CD14-positive monocyte (primary cell): ENCODE measurements at regions not wholly inside any gene's neighbourhood (a gene's known extent, or its start where the extent isn't known, plus 50 kb on each side); places are given as distances from the start of the nearest gene placed in this dataset.

Source experiments
- DNase-seq, 3 donors: peaks; one replicate each; pipeline ENCODE4 v3.0.0-alpha.2; 2011 to 2022
- H2AFZ ChIP-seq: 2 replicates; pipeline ENCODE4 v1.6.0; 2012; ENCODE audit warnings: mild to moderate bottlenecking, low read depth, low read length, inconsistent platforms; ENCODE audit not compliant: insufficient read depth, poor library complexity, severe bottlenecking
- H3K27ac ChIP-seq, 2 donors: 1 replicate in 1 of 2; 2 replicates in 1 of 2; pipeline ENCODE4 v1.5.1; 2012 to 2013; ENCODE audit warnings: low read length in 2 of 2, control low read depth in 1 of 2, inconsistent platforms in 1 of 2, low read depth in 1 of 2, mild to moderate bottlenecking in 1 of 2
- H3K27me3 ChIP-seq, 2 donors: one replicate each; pipeline versions ENCODE4 v1.6.0 to v1.6.1; 2011 to 2013; ENCODE audit warnings: low read length in 2 of 2; ENCODE audit not compliant: control insufficient read depth in 2 of 2, insufficient read depth in 2 of 2
- H3K36me3 ChIP-seq, 2 donors: replicated peaks in 1 of 2; 1 replicate in 1 of 2; 2 replicates in 1 of 2; pipeline versions ENCODE4 v1.5.1 to v1.6.1; 2012 to 2013; ENCODE audit warnings: low read length in 2 of 2, control low read depth in 1 of 2, inconsistent platforms in 1 of 2, mild to moderate bottlenecking in 1 of 2; ENCODE audit not compliant: insufficient read depth in 2 of 2, control insufficient read depth in 1 of 2
- H3K4me1 ChIP-seq, 2 donors: 1 replicate in 1 of 2; 2 replicates in 1 of 2; pipeline versions ENCODE4 v1.5.1 to v1.6.1; 2012 to 2013; ENCODE audit warnings: low read length in 2 of 2, control low read depth in 1 of 2, inconsistent platforms in 1 of 2, mild to moderate bottlenecking in 1 of 2, moderate library complexity in 1 of 2; ENCODE audit not compliant: insufficient read depth in 2 of 2, control insufficient read depth in 1 of 2
- H3K4me2 ChIP-seq: replicated peaks from 2 replicates; pipeline ENCODE3; 2012; ENCODE audit warnings: low read length, moderate library complexity, mild to moderate bottlenecking; ENCODE audit not compliant: poor library complexity, severe bottlenecking; ENCODE audit errors: extremely low read depth
- H3K4me3 ChIP-seq, 3 experiments: fragments of 200-600 bp in 1 of 3; sonication (generic) in 1 of 3; replicated peaks in 1 of 3; 1 replicate in 2 of 3; 2 replicates in 1 of 3; pipeline ENCODE4 v1.5.1; 2011 to 2013; ENCODE audit warnings: low read length in 3 of 3, mild to moderate bottlenecking in 3 of 3, control low read depth in 2 of 3, low read depth in 2 of 3, inconsistent platforms in 1 of 3, moderate library complexity in 1 of 3
- H3K79me2 ChIP-seq: 2 replicates; pipeline ENCODE4 v1.6.0; 2012; ENCODE audit warnings: mild to moderate bottlenecking, control low read depth, inconsistent platforms, low read length, moderate library complexity; ENCODE audit not compliant: insufficient read depth
- H3K9ac ChIP-seq: 2 replicates; pipeline ENCODE4 v1.6.0; 2017; ENCODE audit warnings: low read length, mild to moderate bottlenecking; ENCODE audit not compliant: insufficient read depth, poor library complexity, severe bottlenecking
- H3K9me3 ChIP-seq, 2 donors: replicated peaks in 1 of 2; 1 replicate in 1 of 2; 2 replicates in 1 of 2; pipeline versions ENCODE4 v1.5.1 to v1.6.1; 2012 to 2013; ENCODE audit warnings: low read length in 2 of 2, control low read depth in 1 of 2; ENCODE audit not compliant: control insufficient read depth in 1 of 2, insufficient read depth in 1 of 2
- H4K20me1 ChIP-seq: 2 replicates; pipeline ENCODE4 v1.6.0; 2012; ENCODE audit warnings: mild to moderate bottlenecking, low read length, control low read depth, moderate library complexity; ENCODE audit not compliant: insufficient read depth
- H3K27ac Mint-ChIP-seq, 7 donors: one replicate each; pipeline ENCODE4 v1.8.0; 2020; ENCODE audit warnings: mild to moderate bottlenecking in 7 of 7, mixed read lengths in 7 of 7, moderate library complexity in 6 of 7, inconsistent platforms in 2 of 7
- H3K27me3 Mint-ChIP-seq, 3 donors: one replicate each; pipeline ENCODE4 v1.8.0; 2021 to 2022; ENCODE audit warnings: low read depth in 3 of 3, mild to moderate bottlenecking in 3 of 3, mixed read lengths in 3 of 3, moderate library complexity in 3 of 3, inconsistent platforms in 1 of 3
- H3K36me3 Mint-ChIP-seq, 2 donors: one replicate each; pipeline ENCODE4 v1.8.0; 2020; ENCODE audit warnings: mixed read lengths in 2 of 2, inconsistent platforms in 1 of 2, mild to moderate bottlenecking in 1 of 2
- H3K4me1 Mint-ChIP-seq: one replicate; pipeline ENCODE4 v1.8.0; 2020; ENCODE audit warnings: mild to moderate bottlenecking, mixed read lengths
- H3K4me3 Mint-ChIP-seq, 2 donors: one replicate each; pipeline ENCODE4 v1.8.0; 2020; ENCODE audit warnings: mild to moderate bottlenecking in 2 of 2, mixed read lengths in 2 of 2, moderate library complexity in 1 of 2
- H3K9me3 Mint-ChIP-seq, 7 donors: one replicate each; pipeline ENCODE4 v1.8.0; 2020 to 2022; ENCODE audit warnings: mixed read lengths in 7 of 7, mild to moderate bottlenecking in 6 of 7, moderate library complexity in 6 of 7, inconsistent platforms in 2 of 7
- WGBS: methylation state at CpG from one replicate; pipeline ENCODE4 v1.1.5; 2013; ENCODE audit warnings: missing lambda C conversion rate; ENCODE audit not compliant: insufficient coverage; 5-methylcytosine and 5-hydroxymethylcytosine counted together
- intact Hi-C, 2 donors: fragments of 100-400 bp; cut with micrococcal nuclease; formaldehyde crosslinking; loops; one replicate each; pipeline versions ENCODE4 v1.15.0 to v1.15.1; 2023
- TF ChIP-seq, protein P1 (sequence below): fragments of 200-600 bp; IDR thresholded peaks from one replicate; pipeline ENCODE4 v1.8.0; 2022; ENCODE audit warnings: antibody characterized with exemption, mild to moderate bottlenecking

DNA sequence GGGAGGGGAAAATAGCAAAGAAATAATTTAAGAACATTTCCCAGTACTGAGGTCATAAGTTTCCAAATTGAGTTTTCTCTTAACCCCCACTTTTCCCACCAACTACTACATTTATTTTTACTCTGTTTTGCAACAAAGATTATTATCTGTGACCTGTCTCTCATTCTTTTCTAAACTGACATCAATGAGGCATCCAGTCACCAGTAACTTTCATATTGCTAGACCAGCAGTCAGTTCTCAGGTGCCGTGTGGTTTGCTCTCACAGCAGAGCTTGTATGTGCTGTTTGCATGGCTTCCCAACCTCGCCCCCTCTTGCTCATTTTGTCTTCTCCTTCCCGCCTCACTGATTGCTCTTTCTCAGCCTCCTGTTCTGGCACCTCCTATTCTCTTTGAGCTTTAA lies 1091.3 kb downstream of the TBC1D22A start:
- Histone ChIP-seq H3K36me3 (no peaks in the 10 kb centered on the region), H3K4me3 (no peak overlapping the region), H2AFZ (no peak overlapping the region), H3K9ac (no peak overlapping the region), H3K9me3 (no peaks in the 10 kb centered on the region), H3K27ac (no peak overlapping the region), H3K4me1 (no peaks in the 10 kb centered on the region), H4K20me1 (no peaks in the 10 kb centered on the region), H3K4me2 (no peak overlapping the region), H3K27me3 (no peaks in the 10 kb centered on the region), H3K79me2 (no peaks in the 10 kb centered on the region)
- TF ChIP-seq, protein P1, sequence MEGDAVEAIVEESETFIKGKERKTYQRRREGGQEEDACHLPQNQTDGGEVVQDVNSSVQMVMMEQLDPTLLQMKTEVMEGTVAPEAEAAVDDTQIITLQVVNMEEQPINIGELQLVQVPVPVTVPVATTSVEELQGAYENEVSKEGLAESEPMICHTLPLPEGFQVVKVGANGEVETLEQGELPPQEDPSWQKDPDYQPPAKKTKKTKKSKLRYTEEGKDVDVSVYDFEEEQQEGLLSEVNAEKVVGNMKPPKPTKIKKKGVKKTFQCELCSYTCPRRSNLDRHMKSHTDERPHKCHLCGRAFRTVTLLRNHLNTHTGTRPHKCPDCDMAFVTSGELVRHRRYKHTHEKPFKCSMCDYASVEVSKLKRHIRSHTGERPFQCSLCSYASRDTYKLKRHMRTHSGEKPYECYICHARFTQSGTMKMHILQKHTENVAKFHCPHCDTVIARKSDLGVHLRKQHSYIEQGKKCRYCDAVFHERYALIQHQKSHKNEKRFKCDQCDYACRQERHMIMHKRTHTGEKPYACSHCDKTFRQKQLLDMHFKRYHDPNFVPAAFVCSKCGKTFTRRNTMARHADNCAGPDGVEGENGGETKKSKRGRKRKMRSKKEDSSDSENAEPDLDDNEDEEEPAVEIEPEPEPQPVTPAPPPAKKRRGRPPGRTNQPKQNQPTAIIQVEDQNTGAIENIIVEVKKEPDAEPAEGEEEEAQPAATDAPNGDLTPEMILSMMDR, result no peak
- Mint-ChIP-seq H3K27ac (no peak overlapping the region), H3K4me1 (no peaks in the 10 kb centered on the region), H3K36me3 (no peaks in the 10 kb centered on the region), H3K4me3 (no peak overlapping the region), H3K27me3 (peaks cover 0 to 6% (median 3%) of the 10 kb centered on the region in 3 donors), H3K9me3 (peaks cover 0 to 2% (median 0%) of the 10 kb centered on the region in 7 donors)
- DNase-seq, result no peak
- 80% methylated on average over 3 of the region's 3 CpGs for WGBS
- intact Hi-C loops, result no loop called here

DNA sequence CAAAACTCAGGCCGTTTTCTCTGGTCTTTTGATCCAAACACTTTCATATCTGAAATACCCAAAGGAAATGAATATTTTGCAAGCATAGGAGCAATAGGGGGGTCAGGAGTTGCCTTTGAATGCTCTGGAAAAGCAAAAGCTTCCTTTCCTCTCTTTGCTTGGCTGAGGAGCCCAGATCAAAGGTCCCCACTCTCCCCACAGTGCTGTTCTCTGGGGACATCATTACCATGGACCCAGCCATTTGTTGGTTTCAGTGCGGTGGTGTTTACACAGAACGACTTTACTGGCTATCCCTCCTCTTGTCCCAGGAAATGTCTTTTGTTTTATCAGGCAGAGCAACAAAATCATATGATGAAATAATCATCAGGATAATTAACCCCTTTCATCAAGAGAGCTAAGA lies 1089.1 kb downstream of the TBC1D22A start:
- Histone ChIP-seq H3K4me1 (no peaks in the 10 kb centered on the region), H3K4me2 (no peak overlapping the region), H3K27ac (no peak overlapping the region), H3K9me3 (no peaks in the 10 kb centered on the region), H3K9ac (no peak overlapping the region), H3K27me3 (no peaks in the 10 kb centered on the region), H2AFZ (no peak overlapping the region), H3K79me2 (no peaks in the 10 kb centered on the region), H4K20me1 (no peaks in the 10 kb centered on the region), H3K36me3 (no peaks in the 10 kb centered on the region), H3K4me3 (no peak overlapping the region)
- DNase-seq, result no peak
- WGBS, result no CpG with 5 or more reads among the region's 3 CpGs
- peaks cover 0 to 2% (median 0%) of the 10 kb centered on the region in 7 donors for H3K9me3 Mint-ChIP-seq
- H3K36me3 Mint-ChIP-seq, result no peaks in the 10 kb centered on the region
- H3K4me1 Mint-ChIP-seq, result no peaks in the 10 kb centered on the region
- TF ChIP-seq, protein P1, result no peak
- intact Hi-C loops, result no loop called here
- peaks cover 1 to 6% (median 3%) of the 10 kb centered on the region in 3 donors for H3K27me3 Mint-ChIP-seq
- no peak overlapping the region for H3K27ac Mint-ChIP-seq
- H3K4me3 Mint-ChIP-seq, result no peak overlapping the region
